ENCODE measurements at regions not wholly inside any gene's neighbourhood (a gene's known extent, or its start where the extent isn't known, plus 50 kb on each side); places are given as distances from the start of the nearest gene placed in this dataset.

GRCh38 chr1:112317611-112318062 is 78.4 kb upstream of the CTTNBP2NL start:
- TF ChIP-seq POLR2A (IDR thresholded peaks at IDR 0.05; ENCODE audit: extremely low read depth, insufficient read length) (no peak), MAX (IDR thresholded peaks at IDR 0.05; ENCODE audit: low read depth, low read length) (no peak), CTCF (IDR thresholded peaks at IDR 0.05; ENCODE audit: low read depth, low read length) (no peak), MYC (IDR thresholded peaks at IDR 0.05; ENCODE audit: low read depth, low read length) (no peak)
- DNase-seq (ENCODE audit: low read depth), result no peak

DNA sequence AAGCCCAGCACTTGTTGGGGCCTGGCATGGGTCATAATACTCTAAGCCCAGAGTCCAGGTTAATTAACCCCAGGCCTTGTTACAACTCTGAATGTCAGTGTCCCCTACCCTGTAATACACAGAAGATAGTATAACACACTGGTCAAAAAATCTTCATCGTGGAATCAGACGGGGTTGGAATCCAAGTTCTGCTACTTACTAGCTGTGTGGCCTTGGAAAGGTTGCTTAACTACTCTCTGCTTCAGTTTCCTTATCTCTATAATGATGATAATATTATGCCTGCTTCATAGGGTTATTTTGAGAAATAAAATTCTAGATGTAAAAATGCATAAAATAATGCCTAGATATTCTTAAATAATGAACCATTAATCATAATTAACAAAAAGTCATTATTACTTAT is 77.8 kb upstream of the CTTNBP2NL start:
- DNase-seq (ENCODE audit: low read depth), result no peak
- no peak overlapping the region for H3K4me3 ChIP-seq (ENCODE audit: low read depth, low read length)
- no peak for TF ChIP-seq MYC (IDR thresholded peaks at IDR 0.05; ENCODE audit: low read depth, low read length)

More at GRCh38 chr1:112317611-112318062, 78.4 kb upstream of the CTTNBP2NL start:
- H3K4me3 ChIP-seq (ENCODE audit: low read depth, low read length), result no peak overlapping the region

DNA sequence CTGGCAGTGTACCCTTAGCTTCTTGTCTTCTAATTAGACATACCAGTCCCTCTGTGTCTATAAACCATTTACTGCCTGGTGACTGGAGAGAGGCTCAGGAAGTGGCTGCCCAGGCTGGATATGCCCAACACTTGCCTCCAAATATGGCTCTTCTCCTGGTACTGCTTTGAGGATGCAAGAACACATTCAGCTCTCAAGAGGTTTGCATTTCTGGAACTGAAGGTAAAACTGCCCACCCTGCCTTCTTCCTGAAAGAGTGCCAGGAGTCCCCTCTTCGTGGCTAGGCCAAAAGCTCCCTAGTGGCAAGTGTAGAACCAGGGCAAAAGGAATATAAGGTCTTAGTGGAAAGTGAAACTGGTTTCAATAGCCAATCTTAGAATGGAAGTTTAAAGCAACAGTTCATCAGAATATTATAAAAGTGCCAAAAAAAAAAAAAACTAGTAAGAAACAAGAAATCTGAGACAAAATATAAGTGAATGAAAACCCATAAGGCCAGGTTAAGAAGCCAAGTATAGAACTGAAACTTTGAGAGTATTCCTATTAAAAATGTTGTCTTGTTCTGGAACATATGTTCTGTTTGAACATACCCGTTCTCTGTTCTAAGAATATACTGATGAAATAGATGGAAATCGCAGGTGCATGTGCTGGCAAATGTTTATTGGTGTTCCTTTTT is 77.2 kb upstream of the CTTNBP2NL start:
- H3K4me3 ChIP-seq (ENCODE audit: low read depth, low read length), result no peak overlapping the region
- TF ChIP-seq MAX (IDR thresholded peaks at IDR 0.05; ENCODE audit: low read depth, low read length) (no peak), CTCF (IDR thresholded peaks at IDR 0.05; ENCODE audit: low read depth, low read length) (no peak), MYC (IDR thresholded peaks at IDR 0.05; ENCODE audit: low read depth, low read length) (no peak), POLR2A (IDR thresholded peaks at IDR 0.05; ENCODE audit: extremely low read depth, insufficient read length) (no peak)
- DNase-seq (ENCODE audit: low read depth), result no peak

DNA sequence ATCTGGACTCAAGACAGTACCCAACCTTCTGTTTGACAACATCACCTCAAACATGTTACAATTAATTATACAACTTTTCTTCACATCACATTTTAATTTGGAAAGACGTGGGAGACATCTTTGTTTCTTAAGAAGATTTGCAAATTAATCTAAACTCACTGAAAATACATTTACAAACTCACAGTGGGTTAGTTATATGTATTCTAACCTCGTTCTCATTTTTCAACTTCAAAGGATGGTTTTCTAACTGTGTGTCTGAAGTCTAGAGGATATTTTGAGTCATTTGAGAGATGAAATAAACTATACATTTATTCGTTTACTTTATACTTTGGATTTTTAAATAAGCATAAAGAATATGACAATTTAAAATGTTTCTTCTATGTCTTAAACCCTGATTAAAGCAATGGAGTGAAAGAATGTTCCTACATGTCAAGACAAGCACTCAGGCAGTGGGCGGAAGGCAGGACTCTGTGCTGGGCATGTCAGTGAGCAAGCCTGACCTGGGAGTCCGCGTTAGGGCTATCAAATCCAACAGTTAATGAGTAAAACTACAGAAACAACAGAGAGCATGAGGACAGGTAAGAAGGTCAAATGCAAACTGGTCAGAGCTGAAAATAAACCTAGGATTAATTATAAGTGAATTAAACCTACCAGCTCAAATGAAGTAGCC is 76.5 kb upstream of the CTTNBP2NL start:
- TF ChIP-seq MAX (IDR thresholded peaks at IDR 0.05; ENCODE audit: low read depth, low read length) (no peak), CTCF (IDR thresholded peaks at IDR 0.05; ENCODE audit: low read depth, low read length) (no peak), POLR2A (IDR thresholded peaks at IDR 0.05; ENCODE audit: extremely low read depth, insufficient read length) (no peak)
- no peak overlapping the region for H3K4me3 ChIP-seq (ENCODE audit: low read depth, low read length)
- DNase-seq (ENCODE audit: low read depth), result no peak

GRCh38 chr1:112320058-112320457 is 76.0 kb upstream of the CTTNBP2NL start:
- DNase-seq (ENCODE audit: low read depth), result no peak
- TF ChIP-seq MAX (IDR thresholded peaks at IDR 0.05; ENCODE audit: low read depth, low read length), result no peak
- no peak for TF ChIP-seq MYC (IDR thresholded peaks at IDR 0.05; ENCODE audit: low read depth, low read length)
- TF ChIP-seq CTCF (IDR thresholded peaks at IDR 0.05; ENCODE audit: low read depth, low read length), result no peak
- TF ChIP-seq POLR2A (IDR thresholded peaks at IDR 0.05; ENCODE audit: extremely low read depth, insufficient read length), result no peak
- no peak overlapping the region for H3K4me3 ChIP-seq (ENCODE audit: low read depth, low read length)

DNA sequence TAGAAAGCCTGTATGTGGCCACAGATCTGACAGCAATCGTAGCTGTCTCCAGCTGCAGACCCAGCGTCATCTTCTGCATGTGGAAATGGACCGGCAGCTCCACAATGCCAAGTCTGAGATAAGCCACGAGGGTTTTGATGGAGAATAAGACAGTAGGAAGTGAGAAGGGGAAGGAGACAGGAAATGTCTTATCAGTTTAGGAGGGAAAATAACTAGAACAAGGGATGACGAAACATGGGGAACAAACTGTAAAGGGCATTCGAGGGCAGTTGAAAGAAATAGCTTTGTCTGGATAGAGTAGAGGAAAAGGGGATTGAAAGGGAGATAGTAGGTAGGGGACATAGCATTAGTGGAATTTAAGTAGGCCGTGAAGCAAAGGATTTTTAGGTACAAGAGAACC is 74.0 kb upstream of the CTTNBP2NL start:
- DNase-seq (ENCODE audit: low read depth), result peak; percentile 6
- no peak overlapping the region for H3K4me3 ChIP-seq (ENCODE audit: low read depth, low read length)
- TF ChIP-seq POLR2A (IDR thresholded peaks at IDR 0.05; ENCODE audit: extremely low read depth, insufficient read length), result no peak
- no peak for TF ChIP-seq MAX (IDR thresholded peaks at IDR 0.05; ENCODE audit: low read depth, low read length)
- TF ChIP-seq MYC (IDR thresholded peaks at IDR 0.05; ENCODE audit: low read depth, low read length), result no peak
- TF ChIP-seq CTCF (IDR thresholded peaks at IDR 0.05; ENCODE audit: low read depth, low read length), result no peak
